ENCODE measurements at regions not wholly inside any gene's neighbourhood (a gene's known extent, or its start where the extent isn't known, plus 50 kb on each side); places are given as distances from the start of the nearest gene placed in this dataset.
A peak's percentile ranks its signal among the peaks of the same experiment; 100 is the strongest.

DNA sequence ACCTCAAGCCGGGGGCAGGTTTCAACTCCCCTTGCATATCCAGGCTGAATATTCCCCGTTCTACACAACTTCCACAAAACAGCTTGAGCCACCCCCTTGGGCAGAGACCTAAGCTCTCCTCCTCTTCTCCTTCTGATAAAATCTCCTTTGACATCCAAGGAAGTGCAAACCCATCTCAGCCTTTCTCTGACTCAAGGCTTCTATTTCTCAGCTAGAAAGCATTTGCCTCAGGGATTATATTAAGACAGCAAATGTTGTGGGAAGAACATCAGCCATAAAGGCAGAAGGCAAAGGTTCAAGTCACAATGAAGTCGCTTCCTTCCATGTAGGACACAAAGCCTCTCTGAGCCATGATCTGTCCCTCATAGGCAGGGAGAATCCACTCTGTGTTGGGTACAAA is 386.6 kb upstream of the ARID1B start:
- H3K4me1 ChIP-seq (ENCODE audit: insufficient read depth, low read length, poor library complexity, severe bottlenecking): peaks cover 59% of the 10 kb centered on the region
- H2AFZ ChIP-seq (ENCODE audit: low read length): no peak overlapping the region
- peaks cover 41% of the 10 kb centered on the region for H3K36me3 ChIP-seq (ENCODE audit: insufficient read depth, low read length)
- ChIA-PET POLR2A (interaction anchor here (0.7 to 2.0 kb wide), 5 partner anchors 10 to 369 kb away, joined by 3 to 20 read pairs (median 4); no protein-coding TSS in a partner anchor), CTCF (ENCODE audit: unreplicated experiment) (interaction anchor here (1.0 kb wide), 1 partner anchor 102 kb away, joined by 4 read pairs; no protein-coding TSS in a partner anchor)
- no peak for DNase-seq (ENCODE audit: low spot score)
- no peak for TF ChIP-seq CTCF (conservative IDR thresholded peaks at IDR 0.05; ENCODE audit: low read length)
- TF ChIP-seq EZH2phosphoT487 (IDR thresholded peaks at IDR 0.05; ENCODE audit: borderline replicate concordance, low read depth, low read length): no peak
- BruUV-seq (replicated peaks): no TSS peak
- peak overlapping the region; percentile 95 for H3K4me2 ChIP-seq (ENCODE audit: low read length)
- H4K20me1 ChIP-seq (ENCODE audit: insufficient read depth, low read length): no peaks in the 10 kb centered on the region
- intact Hi-C loops (cut with micrococcal nuclease; ENCODE audit: unreplicated experiment): loop anchor here (10.0 kb wide), 1 partner anchor 464 kb away; no protein-coding TSS in a partner anchor
- no peaks in the 10 kb centered on the region; the same call in 1 of the 2 replicates for H3K9me3 ChIP-seq (ENCODE audit: low read length)
- H3K4me3 ChIP-seq (ENCODE audit: low read depth, low read length, poor library complexity, severe bottlenecking): peak overlapping the region; percentile 36
- H3K27ac ChIP-seq (ENCODE audit: low read depth, low read length, poor library complexity, severe bottlenecking): peak overlapping the region; percentile 99
- H3K79me2 ChIP-seq (ENCODE audit: insufficient read depth, low read depth, low read length): peaks cover 22% of the 10 kb centered on the region; the same call in 1 of the 2 replicates
- H3K9me2 ChIP-seq (ENCODE audit: insufficient read depth, low read length): no peaks in the 10 kb centered on the region

DNA sequence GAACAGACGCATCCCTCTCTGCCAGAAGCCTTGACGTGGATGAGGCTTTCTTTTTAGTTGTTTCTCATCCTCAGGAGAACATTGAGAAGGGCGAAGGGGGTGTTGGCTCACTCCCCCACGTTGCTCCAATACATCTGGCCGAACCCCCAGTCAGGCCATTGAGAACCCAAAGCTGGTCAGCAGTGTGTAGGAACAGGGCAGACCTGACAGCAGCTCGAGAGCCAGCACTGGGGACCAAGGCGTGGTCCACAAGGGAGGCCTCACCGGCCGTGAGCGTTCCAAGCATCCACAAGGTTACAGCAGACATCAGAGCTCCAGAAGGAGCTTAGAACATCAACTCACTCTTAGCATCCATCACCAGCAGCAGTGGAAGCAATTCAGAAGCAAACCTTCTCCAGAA is 387.9 kb upstream of the ARID1B start:
- no peak overlapping the region for H2AFZ ChIP-seq (ENCODE audit: low read length)
- CTCF ChIA-PET (ENCODE audit: unreplicated experiment): no interaction called here
- no peak overlapping the region for H3K27ac ChIP-seq (ENCODE audit: low read depth, low read length, poor library complexity, severe bottlenecking)
- POLR2A ChIA-PET: interaction anchor here (1.5 to 2.0 kb wide), 3 partner anchors 11 to 108 kb away, joined by 4 to 20 read pairs (median 4); no protein-coding TSS in a partner anchor
- H3K9me2 ChIP-seq (ENCODE audit: insufficient read depth, low read length): no peaks in the 10 kb centered on the region
- DNase-seq (ENCODE audit: low spot score): no peak
- H3K9me3 ChIP-seq (ENCODE audit: low read length): no peaks in the 10 kb centered on the region; the same call in 1 of the 2 replicates
- H4K20me1 ChIP-seq (ENCODE audit: insufficient read depth, low read length): no peaks in the 10 kb centered on the region
- intact Hi-C loops (cut with micrococcal nuclease; ENCODE audit: unreplicated experiment): no loop called here
- BruUV-seq (replicated peaks): no TSS peak
- TF ChIP-seq EZH2phosphoT487 (IDR thresholded peaks at IDR 0.05; ENCODE audit: borderline replicate concordance, low read depth, low read length) (no peak), CTCF (conservative IDR thresholded peaks at IDR 0.05; ENCODE audit: low read length) (no peak)
- peaks cover 55% of the 10 kb centered on the region for H3K36me3 ChIP-seq (ENCODE audit: insufficient read depth, low read length)
- no peak overlapping the region for H3K4me3 ChIP-seq (ENCODE audit: low read depth, low read length, poor library complexity, severe bottlenecking)
- peaks cover 17% of the 10 kb centered on the region; the same call in 1 of the 2 replicates for H3K79me2 ChIP-seq (ENCODE audit: insufficient read depth, low read depth, low read length)
- H3K4me2 ChIP-seq (ENCODE audit: low read length): no peak overlapping the region
- peaks cover 47% of the 10 kb centered on the region for H3K4me1 ChIP-seq (ENCODE audit: insufficient read depth, low read length, poor library complexity, severe bottlenecking)

DNA sequence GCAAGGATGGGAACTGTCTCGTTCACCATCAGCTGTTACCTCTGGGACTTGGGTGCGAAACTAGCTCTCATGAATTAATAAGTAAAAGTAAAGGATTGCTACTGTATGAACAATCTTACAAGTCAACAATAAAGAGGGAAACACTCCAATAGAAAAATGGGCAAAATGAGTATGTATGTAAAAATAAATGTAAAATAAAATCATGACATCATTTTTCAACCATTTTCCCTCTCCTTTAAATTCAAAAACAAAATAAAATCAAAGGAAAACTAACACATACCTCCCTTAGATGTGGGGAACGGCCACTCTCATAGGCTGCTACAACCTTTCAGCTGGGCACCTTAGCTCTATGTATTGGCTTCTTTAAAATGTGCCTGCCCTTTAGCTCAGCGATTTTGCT is 389.7 kb upstream of the ARID1B start:
- H2AFZ ChIP-seq (ENCODE audit: low read length): no peak overlapping the region
- H3K9me3 ChIP-seq (ENCODE audit: low read length): no peaks in the 10 kb centered on the region; the same call in 1 of the 2 replicates
- no peak overlapping the region for H3K27ac ChIP-seq (ENCODE audit: low read depth, low read length, poor library complexity, severe bottlenecking)
- H3K9me2 ChIP-seq (ENCODE audit: insufficient read depth, low read length): no peaks in the 10 kb centered on the region
- no peaks in the 10 kb centered on the region for H4K20me1 ChIP-seq (ENCODE audit: insufficient read depth, low read length)
- intact Hi-C loops (cut with micrococcal nuclease; ENCODE audit: unreplicated experiment): no loop called here
- no peak for DNase-seq (ENCODE audit: low spot score)
- no peak overlapping the region for H3K4me3 ChIP-seq (ENCODE audit: low read depth, low read length, poor library complexity, severe bottlenecking)
- POLR2A ChIA-PET: no interaction called here
- H3K36me3 ChIP-seq (ENCODE audit: insufficient read depth, low read length): peaks cover 58% of the 10 kb centered on the region
- no peak overlapping the region for H3K4me2 ChIP-seq (ENCODE audit: low read length)
- CTCF ChIA-PET (ENCODE audit: unreplicated experiment): no interaction called here
- no TSS peak for BruUV-seq (replicated peaks)
- H3K79me2 ChIP-seq (ENCODE audit: insufficient read depth, low read depth, low read length): peaks cover 4% of the 10 kb centered on the region; the same call in 1 of the 2 replicates
- no peak for TF ChIP-seq CTCF (conservative IDR thresholded peaks at IDR 0.05; ENCODE audit: low read length)
- no peak for TF ChIP-seq EZH2phosphoT487 (IDR thresholded peaks at IDR 0.05; ENCODE audit: borderline replicate concordance, low read depth, low read length)
- peaks cover 28% of the 10 kb centered on the region for H3K4me1 ChIP-seq (ENCODE audit: insufficient read depth, low read length, poor library complexity, severe bottlenecking)

Measured in OCI-LY7 (cell line).